Esophagus squamous epithelium (tissue), 4 donors: ENCODE measurements at regions not wholly inside any gene's neighbourhood (a gene's known extent, or its start where the extent isn't known, plus 50 kb on each side); places are given as distances from the start of the nearest gene placed in this dataset.

Experiments used
- POLR2A ChIP-seq, 4 donors: fragments of 450-650 bp; IDR thresholded peaks; one replicate each; pipeline ENCODE4 v1.6.1; 2017; ENCODE audit warnings: antibody characterized with exemption in 4 of 4, mild to moderate bottlenecking in 4 of 4, moderate library complexity in 3 of 4
- TF ChIP-seq, protein P1 (sequence below), 6 experiments: fragments of 450-650 bp in 4 of 6; fragments of 200-600 bp in 2 of 6; sonication (generic) in 2 of 6; IDR thresholded peaks; one replicate each; pipeline ENCODE4 v1.5.1; 2016 to 2019; ENCODE audit warnings: antibody characterized with exemption in 6 of 6, mild to moderate bottlenecking in 4 of 6, moderate library complexity in 4 of 6

DNA sequence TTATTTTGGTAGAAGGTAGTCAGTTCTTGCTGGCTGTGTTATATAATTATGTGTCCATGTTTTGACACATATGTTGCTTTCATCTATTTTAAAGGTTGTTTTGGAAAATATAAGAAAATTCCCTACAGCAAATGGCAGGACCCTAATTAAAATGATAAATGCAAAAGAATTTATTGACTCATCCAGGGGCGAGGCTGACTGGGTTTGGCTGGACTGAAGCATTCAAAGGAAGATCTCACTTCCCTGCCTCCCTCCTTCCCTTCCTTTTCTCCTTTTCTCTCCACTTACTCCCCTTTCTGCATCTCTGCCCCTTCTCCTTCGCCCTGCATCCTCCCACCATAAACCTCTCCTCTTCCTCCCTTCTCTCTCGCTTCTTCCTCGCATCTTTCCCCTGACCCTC, 129.6 kb downstream of the SNAPC1 start:
- TF ChIP-seq, protein P1, sequence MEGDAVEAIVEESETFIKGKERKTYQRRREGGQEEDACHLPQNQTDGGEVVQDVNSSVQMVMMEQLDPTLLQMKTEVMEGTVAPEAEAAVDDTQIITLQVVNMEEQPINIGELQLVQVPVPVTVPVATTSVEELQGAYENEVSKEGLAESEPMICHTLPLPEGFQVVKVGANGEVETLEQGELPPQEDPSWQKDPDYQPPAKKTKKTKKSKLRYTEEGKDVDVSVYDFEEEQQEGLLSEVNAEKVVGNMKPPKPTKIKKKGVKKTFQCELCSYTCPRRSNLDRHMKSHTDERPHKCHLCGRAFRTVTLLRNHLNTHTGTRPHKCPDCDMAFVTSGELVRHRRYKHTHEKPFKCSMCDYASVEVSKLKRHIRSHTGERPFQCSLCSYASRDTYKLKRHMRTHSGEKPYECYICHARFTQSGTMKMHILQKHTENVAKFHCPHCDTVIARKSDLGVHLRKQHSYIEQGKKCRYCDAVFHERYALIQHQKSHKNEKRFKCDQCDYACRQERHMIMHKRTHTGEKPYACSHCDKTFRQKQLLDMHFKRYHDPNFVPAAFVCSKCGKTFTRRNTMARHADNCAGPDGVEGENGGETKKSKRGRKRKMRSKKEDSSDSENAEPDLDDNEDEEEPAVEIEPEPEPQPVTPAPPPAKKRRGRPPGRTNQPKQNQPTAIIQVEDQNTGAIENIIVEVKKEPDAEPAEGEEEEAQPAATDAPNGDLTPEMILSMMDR (IDR thresholded peaks at IDR 0.05): no peak
- no peak for TF ChIP-seq POLR2A (IDR thresholded peaks at IDR 0.05)
